ENCODE measurements at regions not wholly inside any gene's neighbourhood (a gene's known extent, or its start where the extent isn't known, plus 50 kb on each side); places are given as distances from the start of the nearest gene placed in this dataset.

DNA sequence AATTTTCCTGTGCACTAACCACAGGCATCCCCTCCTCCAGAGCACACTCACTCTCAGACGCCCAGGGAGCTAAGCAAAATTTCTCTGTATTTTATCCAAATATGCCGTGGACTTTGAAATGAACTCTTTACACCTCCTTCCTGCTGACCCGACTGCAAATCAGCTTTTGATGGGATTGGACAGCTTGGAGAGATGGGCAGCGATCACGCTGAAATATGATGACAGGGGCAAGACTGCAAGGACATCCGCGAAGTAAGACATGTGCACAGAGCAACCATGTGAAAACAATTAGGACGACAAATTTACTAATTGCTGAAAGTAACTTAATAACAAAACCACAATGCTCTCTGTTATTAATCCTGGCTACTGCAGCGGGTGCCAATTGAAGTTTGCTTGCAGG lies 64.6 kb upstream of the CLDN14 start:
- TF ChIP-seq, protein P1, sequence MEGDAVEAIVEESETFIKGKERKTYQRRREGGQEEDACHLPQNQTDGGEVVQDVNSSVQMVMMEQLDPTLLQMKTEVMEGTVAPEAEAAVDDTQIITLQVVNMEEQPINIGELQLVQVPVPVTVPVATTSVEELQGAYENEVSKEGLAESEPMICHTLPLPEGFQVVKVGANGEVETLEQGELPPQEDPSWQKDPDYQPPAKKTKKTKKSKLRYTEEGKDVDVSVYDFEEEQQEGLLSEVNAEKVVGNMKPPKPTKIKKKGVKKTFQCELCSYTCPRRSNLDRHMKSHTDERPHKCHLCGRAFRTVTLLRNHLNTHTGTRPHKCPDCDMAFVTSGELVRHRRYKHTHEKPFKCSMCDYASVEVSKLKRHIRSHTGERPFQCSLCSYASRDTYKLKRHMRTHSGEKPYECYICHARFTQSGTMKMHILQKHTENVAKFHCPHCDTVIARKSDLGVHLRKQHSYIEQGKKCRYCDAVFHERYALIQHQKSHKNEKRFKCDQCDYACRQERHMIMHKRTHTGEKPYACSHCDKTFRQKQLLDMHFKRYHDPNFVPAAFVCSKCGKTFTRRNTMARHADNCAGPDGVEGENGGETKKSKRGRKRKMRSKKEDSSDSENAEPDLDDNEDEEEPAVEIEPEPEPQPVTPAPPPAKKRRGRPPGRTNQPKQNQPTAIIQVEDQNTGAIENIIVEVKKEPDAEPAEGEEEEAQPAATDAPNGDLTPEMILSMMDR (IDR thresholded peaks at IDR 0.05): no peak
- Mint-ChIP-seq H3K4me3 (ENCODE audit: unreplicated experiment) (no peak overlapping the region), H3K36me3 (ENCODE audit: low read depth) (no peaks in the 10 kb centered on the region), H3K27ac (ENCODE audit: unreplicated experiment) (no peak overlapping the region), H3K9me3 (ENCODE audit: low read depth) (no peaks in the 10 kb centered on the region), H3K4me1 (ENCODE audit: low read depth) (peaks cover 4% of the 10 kb centered on the region), H3K27me3 (ENCODE audit: low read depth) (peaks cover 25% of the 10 kb centered on the region)
- DNase-seq (ENCODE audit: low spot score): no peak

DNA sequence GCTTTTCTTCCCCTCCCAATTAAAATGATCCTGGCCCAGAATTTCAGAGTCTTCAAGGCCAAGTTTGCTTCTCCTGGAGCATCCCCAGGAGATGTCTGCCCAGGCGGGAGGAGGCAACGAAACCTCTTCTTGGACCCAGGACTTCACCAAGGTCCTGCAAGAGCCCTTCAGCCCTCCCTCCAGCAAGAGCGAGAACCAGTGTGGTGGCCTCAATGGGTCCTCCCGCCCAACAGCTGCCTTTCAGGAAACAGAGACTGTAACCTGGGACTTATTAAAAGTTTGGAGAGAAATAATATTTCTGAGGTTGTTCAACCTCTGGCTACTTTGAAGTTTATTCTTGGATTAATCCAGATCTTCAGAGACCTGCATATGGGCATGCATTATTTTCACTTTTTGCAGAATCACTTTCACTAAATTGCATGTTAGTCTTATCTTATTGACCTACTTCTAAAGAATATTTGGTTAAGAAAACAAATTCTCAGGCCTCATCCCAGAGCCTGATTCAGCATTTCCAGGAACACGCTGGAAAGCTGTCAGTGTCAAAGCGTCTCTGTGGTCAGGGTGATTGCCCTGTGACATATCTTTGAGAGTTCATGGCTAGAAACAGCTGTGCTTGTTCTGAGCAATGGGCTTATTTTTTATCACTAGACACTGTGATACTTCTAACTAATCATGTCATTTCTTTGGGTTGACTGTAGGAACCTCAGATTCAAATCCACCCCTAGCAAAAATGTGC lies 66.0 kb upstream of the CLDN14 start:
- no peak for DNase-seq (ENCODE audit: low spot score)
- H3K4me3 Mint-ChIP-seq (ENCODE audit: unreplicated experiment): no peak overlapping the region
- no peaks in the 10 kb centered on the region for H3K36me3 Mint-ChIP-seq (ENCODE audit: low read depth)
- TF ChIP-seq, protein P1 (IDR thresholded peaks at IDR 0.05): no peak
- peaks cover 25% of the 10 kb centered on the region for H3K27me3 Mint-ChIP-seq (ENCODE audit: low read depth)
- H3K9me3 Mint-ChIP-seq (ENCODE audit: low read depth): no peaks in the 10 kb centered on the region
- H3K4me1 Mint-ChIP-seq (ENCODE audit: low read depth): peaks cover 4% of the 10 kb centered on the region
- H3K27ac Mint-ChIP-seq (ENCODE audit: unreplicated experiment): no peak overlapping the region

DNA sequence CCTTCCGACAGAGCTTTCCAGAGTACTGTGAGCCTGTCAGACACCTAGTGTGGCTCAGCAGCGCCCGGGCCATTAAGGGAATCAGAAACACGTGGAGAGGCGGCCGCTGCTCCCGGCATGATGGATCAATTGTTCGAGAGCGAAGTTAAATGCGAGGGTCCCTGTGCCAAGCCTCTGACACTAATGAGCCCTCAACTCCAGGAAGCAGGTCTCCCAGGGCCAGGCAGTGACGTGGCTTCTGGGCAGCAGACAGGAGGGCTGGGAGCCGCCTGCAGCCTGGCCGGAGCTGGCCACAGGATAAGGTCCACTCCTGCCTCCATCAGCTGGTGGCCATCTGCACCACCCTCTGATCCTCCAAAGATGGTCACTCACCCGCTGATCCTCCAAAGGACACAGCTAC lies 67.5 kb upstream of the CLDN14 start:
- H3K27ac Mint-ChIP-seq (ENCODE audit: unreplicated experiment): no peak overlapping the region

DNA sequence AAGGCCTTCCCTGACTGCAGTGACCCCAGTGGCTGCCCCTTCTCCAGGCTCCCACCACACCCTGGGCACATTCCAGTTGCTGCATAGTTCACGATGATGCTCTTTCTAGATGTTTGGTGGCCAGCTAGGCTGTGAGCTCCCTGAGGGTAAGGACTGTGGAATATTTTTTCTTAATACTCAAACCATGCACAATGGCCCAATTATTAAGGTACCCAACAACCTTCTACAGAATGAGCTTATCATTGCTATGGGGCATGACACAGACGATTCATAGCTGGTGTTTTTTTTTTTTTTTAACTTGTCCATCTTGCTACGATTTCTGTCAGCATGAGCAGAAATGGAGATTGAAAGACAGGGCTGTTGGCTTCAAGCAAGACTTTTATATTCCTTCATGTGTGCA lies 68.9 kb upstream of the CLDN14 start:
- TF ChIP-seq, protein P1 (IDR thresholded peaks at IDR 0.05): no peak
- H3K36me3 Mint-ChIP-seq (ENCODE audit: low read depth): no peaks in the 10 kb centered on the region
- no peak overlapping the region for H3K27ac Mint-ChIP-seq (ENCODE audit: unreplicated experiment)
- peaks cover 10% of the 10 kb centered on the region for H3K27me3 Mint-ChIP-seq (ENCODE audit: low read depth)
- no peak for DNase-seq (ENCODE audit: low spot score)
- peaks cover 13% of the 10 kb centered on the region for H3K4me1 Mint-ChIP-seq (ENCODE audit: low read depth)
- H3K9me3 Mint-ChIP-seq (ENCODE audit: low read depth): no peaks in the 10 kb centered on the region
- H3K4me3 Mint-ChIP-seq (ENCODE audit: unreplicated experiment): no peak overlapping the region

More for the DNA sequence above, 67.5 kb upstream of the CLDN14 start:
- Mint-ChIP-seq H3K4me3 (ENCODE audit: unreplicated experiment) (no peak overlapping the region), H3K9me3 (ENCODE audit: low read depth) (no peaks in the 10 kb centered on the region), H3K27me3 (ENCODE audit: low read depth) (peaks cover 18% of the 10 kb centered on the region), H3K36me3 (ENCODE audit: low read depth) (no peaks in the 10 kb centered on the region), H3K4me1 (ENCODE audit: low read depth) (peaks cover 13% of the 10 kb centered on the region)
- TF ChIP-seq, protein P1 (IDR thresholded peaks at IDR 0.05): no peak
- DNase-seq (ENCODE audit: low spot score): no peak

DNA sequence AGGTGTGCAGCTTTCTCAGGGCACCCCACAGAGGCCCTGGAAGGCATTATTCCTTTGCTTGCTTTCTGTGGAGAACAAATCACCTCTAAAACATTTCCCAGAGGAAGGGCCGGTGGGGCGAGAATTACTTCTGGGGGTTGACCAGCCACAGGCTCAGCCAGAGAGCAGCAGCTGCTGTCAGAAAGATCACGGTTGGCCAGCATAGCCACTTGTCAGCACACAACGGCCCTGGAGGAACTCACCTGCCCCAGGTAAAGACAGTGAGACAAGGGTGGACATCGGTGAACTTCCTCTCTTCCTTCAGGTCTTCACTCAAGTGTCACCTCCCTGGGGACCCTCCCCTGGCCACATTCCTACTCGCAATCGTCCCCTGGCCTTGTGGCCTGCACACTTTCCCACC lies 69.5 kb upstream of the CLDN14 start:
- TF ChIP-seq, protein P1 (IDR thresholded peaks at IDR 0.05): no peak
- H3K27me3 Mint-ChIP-seq (ENCODE audit: low read depth): peaks cover 8% of the 10 kb centered on the region
- DNase-seq (ENCODE audit: low spot score): no peak
- no peaks in the 10 kb centered on the region for H3K9me3 Mint-ChIP-seq (ENCODE audit: low read depth)
- H3K4me1 Mint-ChIP-seq (ENCODE audit: low read depth): peaks cover 13% of the 10 kb centered on the region
- H3K27ac Mint-ChIP-seq (ENCODE audit: unreplicated experiment): no peak overlapping the region
- no peak overlapping the region for H3K4me3 Mint-ChIP-seq (ENCODE audit: unreplicated experiment)
- H3K36me3 Mint-ChIP-seq (ENCODE audit: low read depth): no peaks in the 10 kb centered on the region

Measured in chondrocyte (in vitro differentiated cells).